Vagina (tissue), 2 donors: ENCODE measurements at regions not wholly inside any gene's neighbourhood (a gene's known extent, or its start where the extent isn't known, plus 50 kb on each side); places are given as distances from the start of the nearest gene placed in this dataset.

Experiments used
- CTCF ChIP-seq, 3 experiments: fragments of 450-650 bp in 2 of 3; fragments of 200-600 bp in 1 of 3; sonication (generic) in 1 of 3; IDR thresholded peaks; one replicate each; pipeline ENCODE4 v1.5.1; 2017 to 2019; ENCODE audit warnings: antibody characterized with exemption in 3 of 3, mild to moderate bottlenecking in 2 of 3, moderate library complexity in 2 of 3
- POLR2A ChIP-seq, 2 donors: fragments of 450-650 bp; IDR thresholded peaks; one replicate each; pipeline ENCODE4 v1.6.1; 2017; ENCODE audit warnings: antibody characterized with exemption in 2 of 2, mild to moderate bottlenecking in 2 of 2, moderate library complexity in 2 of 2

- TF ChIP-seq CTCF (IDR thresholded peaks at IDR 0.05) (no peak), POLR2A (IDR thresholded peaks at IDR 0.05) (no peak)
These were observed 176.9 kb downstream of the ARHGAP12 start for GRCh38 chr10:31751738-31752080.
